Sigmoid colon (tissue), 4 donors: ENCODE measurements at regions not wholly inside any gene's neighbourhood (a gene's known extent, or its start where the extent isn't known, plus 50 kb on each side); places are given as distances from the start of the nearest gene placed in this dataset.

ENCODE experiments used
- POLR2A ChIP-seq, 2 donors: fragments of 450-650 bp; IDR thresholded peaks; one replicate each; pipeline ENCODE4 v1.6.1; 2016; ENCODE audit warnings: antibody characterized with exemption in 2 of 2, mild to moderate bottlenecking in 2 of 2, moderate library complexity in 2 of 2
- POLR2AphosphoS5 ChIP-seq, 4 donors: sonication (generic); formaldehyde crosslinking; IDR thresholded peaks; one replicate each; pipeline ENCODE4 v1.6.1; 2017; ENCODE audit warnings: antibody characterized with exemption in 4 of 4
- TF ChIP-seq, protein P1 (sequence below), 4 experiments: fragments of 450-650 bp in 3 of 4; fragments of 200-600 bp in 1 of 4; IDR thresholded peaks; one replicate each; pipeline ENCODE4 v1.5.1; 2016 to 2019; ENCODE audit warnings: antibody characterized with exemption in 4 of 4, mild to moderate bottlenecking in 3 of 4, moderate library complexity in 2 of 4

DNA sequence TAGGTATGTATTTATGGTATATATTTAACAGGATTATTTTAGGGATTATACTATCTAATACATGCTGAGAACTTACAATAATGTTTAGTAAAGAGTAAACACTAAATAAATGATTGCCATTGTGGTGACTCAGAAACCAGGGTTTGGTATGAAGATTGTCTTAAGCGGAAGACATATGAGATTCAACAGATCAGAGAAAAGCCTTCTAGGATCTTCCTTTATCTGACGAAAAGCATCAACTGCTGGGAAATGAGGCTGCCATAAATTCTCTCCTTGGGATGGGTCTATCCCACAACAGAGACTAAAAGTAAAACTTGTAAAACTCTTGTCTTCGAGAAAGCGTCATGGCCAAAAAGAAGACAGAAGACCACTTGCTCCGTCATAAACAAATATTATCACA, 1352.2 kb upstream of the EPHA6 start:
- TF ChIP-seq POLR2AphosphoS5 (IDR thresholded peaks at IDR 0.05) (no peak), POLR2A (IDR thresholded peaks at IDR 0.05) (no peak)
- TF ChIP-seq, protein P1, sequence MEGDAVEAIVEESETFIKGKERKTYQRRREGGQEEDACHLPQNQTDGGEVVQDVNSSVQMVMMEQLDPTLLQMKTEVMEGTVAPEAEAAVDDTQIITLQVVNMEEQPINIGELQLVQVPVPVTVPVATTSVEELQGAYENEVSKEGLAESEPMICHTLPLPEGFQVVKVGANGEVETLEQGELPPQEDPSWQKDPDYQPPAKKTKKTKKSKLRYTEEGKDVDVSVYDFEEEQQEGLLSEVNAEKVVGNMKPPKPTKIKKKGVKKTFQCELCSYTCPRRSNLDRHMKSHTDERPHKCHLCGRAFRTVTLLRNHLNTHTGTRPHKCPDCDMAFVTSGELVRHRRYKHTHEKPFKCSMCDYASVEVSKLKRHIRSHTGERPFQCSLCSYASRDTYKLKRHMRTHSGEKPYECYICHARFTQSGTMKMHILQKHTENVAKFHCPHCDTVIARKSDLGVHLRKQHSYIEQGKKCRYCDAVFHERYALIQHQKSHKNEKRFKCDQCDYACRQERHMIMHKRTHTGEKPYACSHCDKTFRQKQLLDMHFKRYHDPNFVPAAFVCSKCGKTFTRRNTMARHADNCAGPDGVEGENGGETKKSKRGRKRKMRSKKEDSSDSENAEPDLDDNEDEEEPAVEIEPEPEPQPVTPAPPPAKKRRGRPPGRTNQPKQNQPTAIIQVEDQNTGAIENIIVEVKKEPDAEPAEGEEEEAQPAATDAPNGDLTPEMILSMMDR (IDR thresholded peaks at IDR 0.05): no peak
